Hepatocyte (in vitro differentiated cells): ENCODE measurements at regions not wholly inside any gene's neighbourhood (a gene's known extent, or its start where the extent isn't known, plus 50 kb on each side); places are given as distances from the start of the nearest gene placed in this dataset.

Experiments
- CTCF ChIP-seq: fragments of 200-600 bp; sonication (generic); IDR thresholded peaks from 2 replicates; pipeline ENCODE4 v1.5.1; 2016; ENCODE audit warnings: antibody characterized with exemption, mild to moderate bottlenecking; ENCODE audit not compliant: poor library complexity
- EZH2 ChIP-seq: fragments of 200-600 bp; sonication (generic); IDR thresholded peaks from 2 replicates; pipeline ENCODE4 v1.6.1; 2016; ENCODE audit warnings: antibody characterized with exemption, mild to moderate bottlenecking, borderline replicate concordance

- no peak for TF ChIP-seq CTCF
- TF ChIP-seq EZH2: no peak
Observed at GRCh38 chr15:95353512-95353911, 977.0 kb upstream of the NR2F2 start.
